Activated CD4-positive, CD25-positive, alpha-beta regulatory T cell treated with anti-CD3 and anti-CD28 coated beads, Interleukin-2, amount 50 U/mL, for 16 hours (primary cell): ENCODE measurements at regions not wholly inside any gene's neighbourhood (a gene's known extent, or its start where the extent isn't known, plus 50 kb on each side); places are given as distances from the start of the nearest gene placed in this dataset.
A peak's percentile ranks its signal among the peaks of the same experiment; 100 is the strongest.
"Not testable (repeated sequence)": the region's sequence is repeated elsewhere in the genome, so short reads cannot be mapped to it uniquely, and the experiment has no call there.

ENCODE experiments used
- DNase-seq: peaks from one replicate; pipeline ENCODE4 v3.0.0-alpha.2; 2020; ENCODE audit warnings: low read depth, low spot score

GRCh38 chr10:111579473-111579872 is 502.6 kb downstream of the ADRA2A start:
- DNase-seq, result no peak

GRCh38 chr10:111590703-111591102 is 513.9 kb downstream of the ADRA2A start:
- no peak for DNase-seq

- no peak for DNase-seq
These were observed 516.7 kb downstream of the ADRA2A start for GRCh38 chr10:111593578-111593977.

GRCh38 chr10:111595173-111595572 is 518.3 kb downstream of the ADRA2A start:
- DNase-seq, result no peak

- peak; percentile 1 for DNase-seq
These were observed 521.7 kb downstream of the ADRA2A start for GRCh38 chr10:111598433-111599059.

GRCh38 chr10:111599943-111600342 is 523.1 kb downstream of the ADRA2A start:
- DNase-seq, result no peak

GRCh38 chr10:111600772-111601171 is 523.9 kb downstream of the ADRA2A start:
- DNase-seq, result no peak

- no peak for DNase-seq
These were observed 535.4 kb downstream of the ADRA2A start for GRCh38 chr10:111612273-111612672.

- no peak for DNase-seq
These were observed 549.4 kb downstream of the GPAM start for GRCh38 chr10:111634191-111634590.

- no peak for DNase-seq
These were observed 537.5 kb downstream of the GPAM start for GRCh38 chr10:111646021-111646420.

- no peak for DNase-seq
These were observed 535.5 kb downstream of the GPAM start for GRCh38 chr10:111648046-111648445.

GRCh38 chr10:111649080-111649479 is 534.5 kb downstream of the GPAM start:
- DNase-seq, result not testable (repeated sequence)

- no peak for DNase-seq
These were observed 533.5 kb downstream of the GPAM start for GRCh38 chr10:111650088-111650487.

- DNase-seq, result no peak
These were observed 527.5 kb downstream of the GPAM start for GRCh38 chr10:111656066-111656465.

- DNase-seq, result no peak
These were observed 505.8 kb downstream of the GPAM start for GRCh38 chr10:111677759-111678158.

GRCh38 chr10:111686796-111687195 is 496.8 kb downstream of the GPAM start:
- DNase-seq, result no peak

- no peak for DNase-seq
These were observed 484.9 kb downstream of the GPAM start for GRCh38 chr10:111698711-111699110.

GRCh38 chr10:111703986-111704385 is 479.6 kb downstream of the GPAM start:
- no peak for DNase-seq

GRCh38 chr10:111705021-111705420 is 478.5 kb downstream of the GPAM start:
- no peak for DNase-seq

GRCh38 chr10:111706331-111706730 is 477.2 kb downstream of the GPAM start:
- DNase-seq, result no peak

GRCh38 chr10:111707076-111707475 is 476.5 kb downstream of the GPAM start:
- no peak for DNase-seq

- DNase-seq, result no peak
These were observed 474.0 kb downstream of the GPAM start for GRCh38 chr10:111709603-111710002.

- no peak for DNase-seq
These were observed 467.5 kb downstream of the GPAM start for GRCh38 chr10:111716032-111716431.

GRCh38 chr10:111724121-111724520 is 459.4 kb downstream of the GPAM start:
- no peak for DNase-seq
